Neural cell (in vitro differentiated cells): ENCODE measurements at regions not wholly inside any gene's neighbourhood (a gene's known extent, or its start where the extent isn't known, plus 50 kb on each side); places are given as distances from the start of the nearest gene placed in this dataset.

ENCODE experiments used
- H2AFZ ChIP-seq: fragments of 200-600, 300-800 bp; sonication (generic), shearing (Covaris generic); 2 replicates; pipeline ENCODE4 v1.6.0; 2014; ENCODE audit warnings: low read depth, mild to moderate bottlenecking, antibody characterized with exemption, low read length, moderate library complexity
- H3F3A ChIP-seq: fragments of 200-600 bp; shearing (Covaris generic); 2 replicates; pipeline ENCODE4 v1.6.1; 2016; ENCODE audit warnings: mild to moderate bottlenecking, moderate library complexity, mixed read lengths, antibody characterized with exemption, low read length; ENCODE audit not compliant: insufficient read depth, poor library complexity, severe bottlenecking
- H3K27ac ChIP-seq: fragments of 200-600, 300-800 bp; sonication (generic), shearing (Covaris generic); 2 replicates; pipeline ENCODE4 v1.5.1; 2014; ENCODE audit warnings: mild to moderate bottlenecking, low read length, moderate library complexity
- H3K27me3 ChIP-seq: fragments of 300-800, 200-600 bp; sonication (generic), shearing (Covaris generic); 2 replicates; pipeline ENCODE4 v1.6.0; 2014; ENCODE audit warnings: mild to moderate bottlenecking, low read depth, low read length, moderate library complexity; ENCODE audit not compliant: insufficient read depth
- H3K36me3 ChIP-seq: fragments of 300-800, 200-600 bp; sonication (generic), shearing (Covaris generic); 2 replicates; pipeline ENCODE4 v1.5.1; 2014; ENCODE audit warnings: mild to moderate bottlenecking, antibody characterized with exemption, low read length, moderate library complexity; ENCODE audit not compliant: insufficient read depth
- H3K4me2 ChIP-seq: fragments of 300-800, 200-600 bp; sonication (generic), shearing (Covaris generic); 2 replicates; pipeline ENCODE4 v1.6.0; 2014; ENCODE audit warnings: mild to moderate bottlenecking, low read length
- H3K4me3 ChIP-seq: fragments of 300-800, 200-600 bp; sonication (generic), shearing (Covaris generic); 2 replicates; pipeline ENCODE4 v1.5.1; 2014; ENCODE audit warnings: mild to moderate bottlenecking, low read length, moderate library complexity
- H3K79me2 ChIP-seq: fragments of 200-600 bp; shearing (Covaris generic); replicated peaks from 2 replicates; pipeline ENCODE4 v1.6.0; 2014; ENCODE audit warnings: mild to moderate bottlenecking, low read length, moderate library complexity; ENCODE audit not compliant: insufficient read depth
- H3K9ac ChIP-seq: fragments of 300-800, 200-600 bp; sonication (generic), shearing (Covaris generic); 2 replicates; pipeline ENCODE4 v1.6.1; 2016; ENCODE audit warnings: mild to moderate bottlenecking, low read length, mixed read lengths
- H3K9me2 ChIP-seq: fragments of 200-600 bp; shearing (Covaris generic); 2 replicates; pipeline ENCODE4 v1.6.1; 2016; ENCODE audit warnings: mild to moderate bottlenecking, low read length, mixed read lengths; ENCODE audit not compliant: insufficient read depth
- H3K9me3 ChIP-seq: fragments of 200-600, 300-800 bp; sonication (generic), shearing (Covaris generic); 2 replicates; pipeline ENCODE4 v1.6.1; 2016; ENCODE audit warnings: mild to moderate bottlenecking, mixed run types, low read length, moderate library complexity, mixed read lengths
- H4K20me1 ChIP-seq: fragments of 200-600 bp; shearing (Covaris generic); 2 replicates; pipeline ENCODE4 v1.6.1; 2016; ENCODE audit warnings: mild to moderate bottlenecking, mixed run types; ENCODE audit not compliant: insufficient read depth
- CTCF ChIP-seq: fragments of 450-650 bp; IDR thresholded peaks from 2 replicates; pipeline ENCODE4 v1.5.1; 2014; ENCODE audit warnings: antibody characterized with exemption, mild to moderate bottlenecking, moderate library complexity; ENCODE audit not compliant: poor library complexity, severe bottlenecking
- EP300 ChIP-seq: fragments of 450-650 bp; conservative IDR thresholded peaks from 2 replicates; pipeline ENCODE4 v1.6.1; 2014; ENCODE audit warnings: antibody characterized with exemption, mild to moderate bottlenecking, moderate library complexity; ENCODE audit not compliant: poor library complexity, severe bottlenecking
- EZH2 ChIP-seq: fragments of 200-600, 300-800 bp; shearing (Covaris generic), sonication (generic); IDR thresholded peaks from 2 replicates; pipeline ENCODE4 v1.6.1; 2014; ENCODE audit warnings: antibody characterized with exemption, low read length, borderline replicate concordance, mild to moderate bottlenecking; ENCODE audit not compliant: insufficient read depth, poor library complexity, severe bottlenecking
- MXI1 ChIP-seq: fragments of 450-650 bp; conservative IDR thresholded peaks from 2 replicates; pipeline ENCODE4 v1.6.1; 2014; ENCODE audit warnings: antibody characterized with exemption, mild to moderate bottlenecking; ENCODE audit not compliant: poor library complexity, severe bottlenecking
- POLR2AphosphoS5 ChIP-seq: IDR thresholded peaks from 2 replicates; pipeline ENCODE4 v1.6.1; 2012
- RAD21 ChIP-seq: fragments of 450-650 bp; conservative IDR thresholded peaks from 2 replicates; pipeline ENCODE4 v1.6.1; 2014; ENCODE audit warnings: antibody characterized with exemption, mild to moderate bottlenecking, moderate library complexity
- SMC3 ChIP-seq: fragments of 450-650 bp; conservative IDR thresholded peaks from 2 replicates; pipeline ENCODE4 v1.6.1; 2014; ENCODE audit warnings: antibody characterized with exemption, mild to moderate bottlenecking, moderate library complexity; ENCODE audit not compliant: poor library complexity
- TAF1 ChIP-seq: IDR thresholded peaks from 2 replicates; pipeline ENCODE4 v1.6.1; 2012; ENCODE audit warnings: low read depth
- TF ChIP-seq, protein P1 (sequence below): IDR thresholded peaks from 2 replicates; pipeline ENCODE4 v1.6.1; 2012; ENCODE audit warnings: borderline replicate concordance

GRCh38 chr15:59950603-59951388 is 53.3 kb upstream of the FOXB1 start:
- Histone ChIP-seq H3K4me3 (no peak overlapping the region), H3K27ac (no peak overlapping the region)
- no peak for TF ChIP-seq SMC3
- no peak for TF ChIP-seq POLR2AphosphoS5
- no peak for TF ChIP-seq RAD21
- TF ChIP-seq CTCF, result no peak
- TF ChIP-seq MXI1, result no peak
- no peak for TF ChIP-seq TAF1
- TF ChIP-seq, protein P1, sequence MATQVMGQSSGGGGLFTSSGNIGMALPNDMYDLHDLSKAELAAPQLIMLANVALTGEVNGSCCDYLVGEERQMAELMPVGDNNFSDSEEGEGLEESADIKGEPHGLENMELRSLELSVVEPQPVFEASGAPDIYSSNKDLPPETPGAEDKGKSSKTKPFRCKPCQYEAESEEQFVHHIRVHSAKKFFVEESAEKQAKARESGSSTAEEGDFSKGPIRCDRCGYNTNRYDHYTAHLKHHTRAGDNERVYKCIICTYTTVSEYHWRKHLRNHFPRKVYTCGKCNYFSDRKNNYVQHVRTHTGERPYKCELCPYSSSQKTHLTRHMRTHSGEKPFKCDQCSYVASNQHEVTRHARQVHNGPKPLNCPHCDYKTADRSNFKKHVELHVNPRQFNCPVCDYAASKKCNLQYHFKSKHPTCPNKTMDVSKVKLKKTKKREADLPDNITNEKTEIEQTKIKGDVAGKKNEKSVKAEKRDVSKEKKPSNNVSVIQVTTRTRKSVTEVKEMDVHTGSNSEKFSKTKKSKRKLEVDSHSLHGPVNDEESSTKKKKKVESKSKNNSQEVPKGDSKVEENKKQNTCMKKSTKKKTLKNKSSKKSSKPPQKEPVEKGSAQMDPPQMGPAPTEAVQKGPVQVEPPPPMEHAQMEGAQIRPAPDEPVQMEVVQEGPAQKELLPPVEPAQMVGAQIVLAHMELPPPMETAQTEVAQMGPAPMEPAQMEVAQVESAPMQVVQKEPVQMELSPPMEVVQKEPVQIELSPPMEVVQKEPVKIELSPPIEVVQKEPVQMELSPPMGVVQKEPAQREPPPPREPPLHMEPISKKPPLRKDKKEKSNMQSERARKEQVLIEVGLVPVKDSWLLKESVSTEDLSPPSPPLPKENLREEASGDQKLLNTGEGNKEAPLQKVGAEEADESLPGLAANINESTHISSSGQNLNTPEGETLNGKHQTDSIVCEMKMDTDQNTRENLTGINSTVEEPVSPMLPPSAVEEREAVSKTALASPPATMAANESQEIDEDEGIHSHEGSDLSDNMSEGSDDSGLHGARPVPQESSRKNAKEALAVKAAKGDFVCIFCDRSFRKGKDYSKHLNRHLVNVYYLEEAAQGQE, result no peak
- TF ChIP-seq EZH2, result no peak
- TF ChIP-seq EP300, result no peak

GRCh38 chr15:59948924-59949613 is 55.0 kb upstream of the FOXB1 start:
- H3F3A ChIP-seq, result no peaks in the 10 kb centered on the region
- no peaks in the 10 kb centered on the region for H3K36me3 ChIP-seq
- no peaks in the 10 kb centered on the region for H4K20me1 ChIP-seq
- no peaks in the 10 kb centered on the region for H3K27me3 ChIP-seq
- no peak overlapping the region for H3K27ac ChIP-seq
- no peaks in the 10 kb centered on the region for H3K79me2 ChIP-seq
- no peaks in the 10 kb centered on the region for H3K9me3 ChIP-seq
- no peak overlapping the region for H3K4me2 ChIP-seq
- no peak overlapping the region for H3K9ac ChIP-seq
- H2AFZ ChIP-seq, result no peak overlapping the region
- H3K9me2 ChIP-seq, result no peaks in the 10 kb centered on the region
- H3K4me3 ChIP-seq, result no peak overlapping the region
- no peak for TF ChIP-seq SMC3
- TF ChIP-seq, protein P1, result no peak
- TF ChIP-seq EZH2, result no peak
- TF ChIP-seq TAF1, result no peak
- no peak for TF ChIP-seq POLR2AphosphoS5
- TF ChIP-seq MXI1, result no peak
- no peak for TF ChIP-seq EP300
- TF ChIP-seq CTCF, result no peak
- no peak for TF ChIP-seq RAD21

More at GRCh38 chr15:59950603-59951388, 53.3 kb upstream of the FOXB1 start:
- no peaks in the 10 kb centered on the region for H3K27me3 ChIP-seq
- H2AFZ ChIP-seq, result no peak overlapping the region
- H3K9ac ChIP-seq, result no peak overlapping the region
- no peaks in the 10 kb centered on the region for H3K79me2 ChIP-seq
- no peaks in the 10 kb centered on the region for H3K9me3 ChIP-seq
- no peak overlapping the region for H3K4me2 ChIP-seq
- no peaks in the 10 kb centered on the region for H3F3A ChIP-seq
- no peaks in the 10 kb centered on the region for H3K36me3 ChIP-seq
- H3K9me2 ChIP-seq, result no peaks in the 10 kb centered on the region
- H4K20me1 ChIP-seq, result no peaks in the 10 kb centered on the region
